Activated B cell treated with CpG ODN at 0.5 μM for 24 hours (primary cell): ENCODE measurements at regions not wholly inside any gene's neighbourhood (a gene's known extent, or its start where the extent isn't known, plus 50 kb on each side); places are given as distances from the start of the nearest gene placed in this dataset.

Experiments used
- ATAC-seq: fragments of 200-7000 bp; cut with Tn5 transposase; one replicate; pipeline ENCODE4 v1.10.0; 2021; ENCODE audit warnings: low read depth, mild to moderate bottlenecking, moderate library complexity
- CTCF ChIA-PET: fragments of 350-600 bp; sonication (Branson Sonifier 250); formaldehyde crosslinking; loops from one replicate; lab custom pipeline; 2021; ENCODE audit warnings: antibody characterized with exemption; lab: Charles Lee
- POLR2A ChIA-PET: fragments of 350-600 bp; sonication (Branson Sonifier 250); formaldehyde crosslinking; loops from one replicate; lab custom pipeline; 2021; ENCODE audit warnings: antibody characterized with exemption; lab: Charles Lee
- DNase-seq: peaks from one replicate; pipeline ENCODE4 v3.0.0; 2022
- H3K27ac Mint-ChIP-seq: one replicate; pipeline ENCODE4 v1.8.0; 2020; ENCODE audit warnings: mixed read lengths
- H3K27me3 Mint-ChIP-seq: one replicate; pipeline ENCODE4 v1.8.0; 2021; ENCODE audit warnings: mixed read lengths
- H3K36me3 Mint-ChIP-seq: one replicate; pipeline ENCODE4 v1.8.0; 2021; ENCODE audit warnings: low read depth, mixed read lengths
- H3K4me1 Mint-ChIP-seq: one replicate; pipeline ENCODE4 v1.8.0; 2021; ENCODE audit warnings: mixed read lengths
- H3K4me3 Mint-ChIP-seq: one replicate; pipeline ENCODE4 v1.8.0; 2020; ENCODE audit warnings: mild to moderate bottlenecking, mixed read lengths
- H3K9me3 Mint-ChIP-seq: one replicate; pipeline ENCODE4 v1.8.0; 2020; ENCODE audit warnings: mixed read lengths
- CTCF ChIP-seq: fragments of 200-600 bp; IDR thresholded peaks from one replicate; pipeline ENCODE4 v1.8.0; 2022; ENCODE audit warnings: antibody characterized with exemption, mild to moderate bottlenecking
- intact Hi-C: fragments of 100-400 bp; cut with micrococcal nuclease; formaldehyde crosslinking; loops from one replicate; pipeline ENCODE4 v1.15.1; 2024

- no peak for ATAC-seq
- H3K36me3 Mint-ChIP-seq: no peaks in the 10 kb centered on the region
Observed at GRCh38 chr3:25029820-25030219, 398.2 kb upstream of the RARB start.

GRCh38 chr3:25032344-25032743, 395.7 kb upstream of the RARB start:
- Mint-ChIP-seq H3K4me1 (no peaks in the 10 kb centered on the region), H3K4me3 (no peak overlapping the region), H3K9me3 (no peaks in the 10 kb centered on the region), H3K27me3 (no peaks in the 10 kb centered on the region), H3K36me3 (no peaks in the 10 kb centered on the region), H3K27ac (no peak overlapping the region)
- intact Hi-C loops: loop anchor here (5.0 kb wide), 1 partner anchor 1035 kb away; no protein-coding TSS in a partner anchor
- TF ChIP-seq CTCF: no peak
- ATAC-seq: no peak
- ChIA-PET CTCF (no interaction called here), POLR2A (no interaction called here)
- DNase-seq: no peak

More at GRCh38 chr3:25029820-25030219, 398.2 kb upstream of the RARB start:
- Mint-ChIP-seq H3K27ac (no peak overlapping the region), H3K27me3 (no peaks in the 10 kb centered on the region), H3K9me3 (no peaks in the 10 kb centered on the region), H3K4me1 (no peaks in the 10 kb centered on the region), H3K4me3 (no peak overlapping the region)
- intact Hi-C loops: loop anchor here (5.0 kb wide), 1 partner anchor 1033 kb away; no protein-coding TSS in a partner anchor
- no peak for DNase-seq
- CTCF ChIA-PET: no interaction called here
- no peak for TF ChIP-seq CTCF
- POLR2A ChIA-PET: no interaction called here

- DNase-seq (no peak), ATAC-seq (no peak)
- ChIA-PET POLR2A (no interaction called here), CTCF (no interaction called here)
- Mint-ChIP-seq H3K27me3 (no peaks in the 10 kb centered on the region), H3K36me3 (no peaks in the 10 kb centered on the region), H3K9me3 (no peaks in the 10 kb centered on the region), H3K4me1 (no peaks in the 10 kb centered on the region), H3K27ac (no peak overlapping the region), H3K4me3 (no peak overlapping the region)
- intact Hi-C loops: loop anchor here (5.0 kb wide), 1 partner anchor 1036 kb away; no protein-coding TSS in a partner anchor
- no peak for TF ChIP-seq CTCF
Observed at GRCh38 chr3:25033407-25034029, 394.5 kb upstream of the RARB start.

- H3K27me3 Mint-ChIP-seq: no peaks in the 10 kb centered on the region
- TF ChIP-seq CTCF: no peak
- no peaks in the 10 kb centered on the region for H3K4me1 Mint-ChIP-seq
- ATAC-seq (no peak), DNase-seq (no peak)
- POLR2A ChIA-PET: no interaction called here
- no peak overlapping the region for H3K4me3 Mint-ChIP-seq
- no peak overlapping the region for H3K27ac Mint-ChIP-seq
- no peaks in the 10 kb centered on the region for H3K9me3 Mint-ChIP-seq
- CTCF ChIA-PET: no interaction called here
- no peaks in the 10 kb centered on the region for H3K36me3 Mint-ChIP-seq
- intact Hi-C loops: no loop called here
Observed at GRCh38 chr3:25035526-25035925, 392.5 kb upstream of the RARB start.

- H3K9me3 Mint-ChIP-seq: no peaks in the 10 kb centered on the region
- no peaks in the 10 kb centered on the region for H3K27me3 Mint-ChIP-seq
- H3K4me1 Mint-ChIP-seq: no peaks in the 10 kb centered on the region
- no peaks in the 10 kb centered on the region for H3K36me3 Mint-ChIP-seq
- H3K4me3 Mint-ChIP-seq: no peak overlapping the region
- DNase-seq: no peak
- H3K27ac Mint-ChIP-seq: no peak overlapping the region
- CTCF ChIA-PET: no interaction called here
- POLR2A ChIA-PET: no interaction called here
- intact Hi-C loops: no loop called here
- no peak for ATAC-seq
- no peak for TF ChIP-seq CTCF
Observed at GRCh38 chr3:25036633-25037032, 391.4 kb upstream of the RARB start.
